ENCODE measurements at regions not wholly inside any gene's neighbourhood (a gene's known extent, or its start where the extent isn't known, plus 50 kb on each side); places are given as distances from the start of the nearest gene placed in this dataset.

- TF ChIP-seq, protein P1, sequence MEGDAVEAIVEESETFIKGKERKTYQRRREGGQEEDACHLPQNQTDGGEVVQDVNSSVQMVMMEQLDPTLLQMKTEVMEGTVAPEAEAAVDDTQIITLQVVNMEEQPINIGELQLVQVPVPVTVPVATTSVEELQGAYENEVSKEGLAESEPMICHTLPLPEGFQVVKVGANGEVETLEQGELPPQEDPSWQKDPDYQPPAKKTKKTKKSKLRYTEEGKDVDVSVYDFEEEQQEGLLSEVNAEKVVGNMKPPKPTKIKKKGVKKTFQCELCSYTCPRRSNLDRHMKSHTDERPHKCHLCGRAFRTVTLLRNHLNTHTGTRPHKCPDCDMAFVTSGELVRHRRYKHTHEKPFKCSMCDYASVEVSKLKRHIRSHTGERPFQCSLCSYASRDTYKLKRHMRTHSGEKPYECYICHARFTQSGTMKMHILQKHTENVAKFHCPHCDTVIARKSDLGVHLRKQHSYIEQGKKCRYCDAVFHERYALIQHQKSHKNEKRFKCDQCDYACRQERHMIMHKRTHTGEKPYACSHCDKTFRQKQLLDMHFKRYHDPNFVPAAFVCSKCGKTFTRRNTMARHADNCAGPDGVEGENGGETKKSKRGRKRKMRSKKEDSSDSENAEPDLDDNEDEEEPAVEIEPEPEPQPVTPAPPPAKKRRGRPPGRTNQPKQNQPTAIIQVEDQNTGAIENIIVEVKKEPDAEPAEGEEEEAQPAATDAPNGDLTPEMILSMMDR (IDR thresholded peaks at IDR 0.05 in 8 of 11, conservative IDR thresholded peaks at IDR 0.05 in 3 of 11): no peak
- TF ChIP-seq POLR2A (IDR thresholded peaks at IDR 0.05): no peak
- TF ChIP-seq POLR2AphosphoS5 (IDR thresholded peaks at IDR 0.05): no peak
Measured at GRCh38 chr1:106325600-106325999, 730.9 kb upstream of the PRMT6 start.
